ENCODE measurements at regions not wholly inside any gene's neighbourhood (a gene's known extent, or its start where the extent isn't known, plus 50 kb on each side); places are given as distances from the start of the nearest gene placed in this dataset.

DNA sequence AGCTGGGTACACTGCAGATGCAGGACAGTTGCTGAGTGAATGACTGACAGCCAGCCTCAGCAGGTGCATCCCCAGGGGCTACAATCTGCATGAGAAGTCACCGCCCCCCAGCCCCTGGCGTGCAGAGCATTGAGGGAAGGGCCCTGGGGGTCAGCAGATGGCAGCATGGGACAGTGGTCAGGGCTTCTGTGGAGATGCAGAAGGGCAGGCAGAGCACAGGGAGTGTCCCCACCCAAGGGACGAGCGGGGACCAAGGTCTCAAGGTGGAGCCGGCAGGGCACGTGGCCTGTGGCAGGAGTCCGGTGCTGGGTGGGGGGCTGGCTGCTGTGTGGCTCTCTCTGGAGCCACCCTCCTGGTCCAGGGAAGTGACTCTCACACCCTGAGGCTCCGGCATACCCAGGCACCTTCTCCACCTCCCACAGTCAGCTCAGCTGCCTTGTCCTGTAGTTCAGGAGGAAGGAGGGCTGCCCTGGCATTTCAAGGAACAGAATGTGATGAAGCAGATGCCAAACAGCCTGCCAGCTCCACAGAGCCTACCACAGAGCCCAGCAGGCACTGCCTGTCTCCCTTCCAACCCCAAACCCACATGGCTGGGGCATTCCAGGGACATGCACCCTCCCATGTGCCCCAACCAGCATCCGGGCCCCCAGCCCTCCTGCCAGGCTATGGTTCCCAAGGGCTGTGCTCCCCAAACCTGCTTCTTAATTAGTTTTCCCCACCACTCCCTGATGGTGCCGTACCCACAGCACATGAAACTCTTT, 114.5 kb downstream of the TMEM130 start:
- Histone ChIP-seq H3K36me3 (no peaks in the 10 kb centered on the region), H3K4me3 (ENCODE audit: low read depth, low read length) (no peak overlapping the region), H3K27ac (no peak overlapping the region), H3K27me3 (ENCODE audit: insufficient read depth, low read depth, severe bottlenecking) (no peaks in the 10 kb centered on the region), H3K9me3 (ENCODE audit: severe bottlenecking) (peaks cover 3% of the 10 kb centered on the region)
- peak; percentile 23 for DNase-seq
- TF ChIP-seq CTCF (IDR thresholded peaks at IDR 0.05; ENCODE audit: low read depth, low read length), result peak; percentile 53

DNA sequence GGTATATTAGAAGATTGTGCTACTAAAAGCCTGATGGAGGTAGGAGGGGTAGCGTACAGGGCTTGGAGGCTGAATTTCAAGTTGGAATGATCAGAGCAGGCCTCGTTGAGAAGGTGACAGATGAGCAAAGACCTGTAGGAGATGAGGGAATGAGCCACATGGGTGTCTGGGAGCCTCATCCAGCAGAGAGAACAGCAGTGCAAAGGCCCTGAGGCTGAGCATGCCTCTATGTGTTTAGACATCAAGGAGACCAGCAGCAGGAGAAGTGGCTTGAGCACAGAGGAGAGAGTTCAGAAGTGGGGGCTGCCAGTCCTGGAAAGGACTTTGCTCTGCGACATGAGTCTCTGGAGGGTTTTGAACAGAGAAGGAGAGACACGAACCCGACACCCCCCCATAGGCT, 111.7 kb downstream of the TMEM130 start:
- H3K4me3 ChIP-seq (ENCODE audit: low read depth, low read length), result no peak overlapping the region
- no peak overlapping the region for H3K27ac ChIP-seq
- H3K36me3 ChIP-seq, result no peaks in the 10 kb centered on the region
- no peak for DNase-seq
- no peak for TF ChIP-seq CTCF (IDR thresholded peaks at IDR 0.05; ENCODE audit: low read depth, low read length)
- peaks cover 3% of the 10 kb centered on the region for H3K9me3 ChIP-seq (ENCODE audit: severe bottlenecking)
- no peaks in the 10 kb centered on the region for H3K27me3 ChIP-seq (ENCODE audit: insufficient read depth, low read depth, severe bottlenecking)

GRCh38 chr7:98760201-98760651, 109.6 kb downstream of the TMEM130 start:
- DNase-seq, result no peak
- TF ChIP-seq CTCF (IDR thresholded peaks at IDR 0.05; ENCODE audit: low read depth, low read length), result no peak
- Histone ChIP-seq H3K27me3 (ENCODE audit: insufficient read depth, low read depth, severe bottlenecking) (no peaks in the 10 kb centered on the region), H3K4me3 (ENCODE audit: low read depth, low read length) (no peak overlapping the region), H3K27ac (no peak overlapping the region), H3K9me3 (ENCODE audit: severe bottlenecking) (peaks cover 3% of the 10 kb centered on the region), H3K36me3 (no peaks in the 10 kb centered on the region)

- DNase-seq, result no peak
- Histone ChIP-seq H3K4me3 (ENCODE audit: low read depth, low read length) (no peak overlapping the region), H3K27ac (no peak overlapping the region), H3K36me3 (no peaks in the 10 kb centered on the region), H3K27me3 (ENCODE audit: insufficient read depth, low read depth, severe bottlenecking) (no peaks in the 10 kb centered on the region), H3K9me3 (ENCODE audit: severe bottlenecking) (peaks cover 3% of the 10 kb centered on the region)
- no peak for TF ChIP-seq CTCF (IDR thresholded peaks at IDR 0.05; ENCODE audit: low read depth, low read length)
Measured at GRCh38 chr7:98761225-98761624, 108.6 kb downstream of the TMEM130 start.

DNA sequence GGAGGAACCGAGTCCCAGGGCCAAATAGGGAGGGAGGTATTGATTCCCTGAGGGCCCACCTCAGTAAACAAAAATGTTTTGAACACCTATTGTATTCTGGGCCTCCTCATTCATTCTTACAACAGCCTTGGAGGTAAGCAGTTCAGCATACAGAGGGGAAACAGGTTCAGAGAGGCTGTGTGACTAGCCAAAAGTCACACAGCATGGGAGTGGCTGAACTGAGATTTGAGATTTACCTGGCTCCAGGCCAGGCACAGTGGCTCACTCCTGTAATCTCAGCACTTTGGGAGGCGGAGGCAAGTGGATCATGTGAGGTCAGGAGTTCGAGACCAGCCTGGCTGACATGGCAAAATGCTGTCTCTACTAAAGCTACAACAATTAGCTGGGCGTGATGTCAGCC, 107.2 kb downstream of the TMEM130 start:
- no peak for TF ChIP-seq CTCF (IDR thresholded peaks at IDR 0.05; ENCODE audit: low read depth, low read length)
- Histone ChIP-seq H3K27ac (no peak overlapping the region), H3K4me3 (ENCODE audit: low read depth, low read length) (no peak overlapping the region), H3K9me3 (ENCODE audit: severe bottlenecking) (peaks cover 3% of the 10 kb centered on the region), H3K27me3 (ENCODE audit: insufficient read depth, low read depth, severe bottlenecking) (no peaks in the 10 kb centered on the region), H3K36me3 (no peaks in the 10 kb centered on the region)
- no peak for DNase-seq

DNA sequence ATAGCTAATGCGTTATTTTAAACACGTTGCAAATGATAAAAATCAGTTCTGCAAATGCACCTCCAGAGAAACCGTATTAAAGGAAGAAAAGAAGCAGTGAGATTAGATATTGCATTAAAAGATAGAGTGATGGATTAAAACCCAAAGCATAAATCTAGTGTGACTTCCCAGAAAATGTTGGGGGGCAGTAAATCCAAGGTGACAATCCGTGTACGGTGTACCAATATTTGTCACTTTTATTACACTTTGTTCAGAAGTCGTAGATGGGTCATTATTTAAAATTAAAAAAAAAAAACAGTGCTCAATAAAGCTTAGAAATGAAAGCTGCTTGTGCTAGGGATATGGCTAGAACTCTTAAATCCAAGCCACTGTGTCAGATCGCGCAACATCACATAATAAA, 106.4 kb downstream of the TMEM130 start:
- H3K27ac ChIP-seq, result no peak overlapping the region
- no peaks in the 10 kb centered on the region for H3K27me3 ChIP-seq (ENCODE audit: insufficient read depth, low read depth, severe bottlenecking)
- TF ChIP-seq CTCF (IDR thresholded peaks at IDR 0.05; ENCODE audit: low read depth, low read length), result no peak
- H3K4me3 ChIP-seq (ENCODE audit: low read depth, low read length), result no peak overlapping the region
- no peaks in the 10 kb centered on the region for H3K9me3 ChIP-seq (ENCODE audit: severe bottlenecking)
- H3K36me3 ChIP-seq, result no peaks in the 10 kb centered on the region
- DNase-seq, result no peak
